Sciatic nerve (tissue), 2 donors: ENCODE measurements at regions not wholly inside any gene's neighbourhood (a gene's known extent, or its start where the extent isn't known, plus 50 kb on each side); places are given as distances from the start of the nearest gene placed in this dataset.

Experiments used
- ATAC-seq: fragments of 200-7000 bp; cut with Tn5 transposase; one replicate; pipeline ENCODE4 v1.9.1; 2020; ENCODE audit warnings: mild to moderate bottlenecking, moderate library complexity
- DNase-seq: peaks from one replicate; pipeline ENCODE4 v3.0.0-alpha.2; 2020; ENCODE audit warnings: low spot score
- intact Hi-C: fragments of 100-400 bp; cut with DNase I; formaldehyde crosslinking; loops from one replicate; pipeline ENCODE4 v1.14.2; 2022
- donor health status: DM: no; HTN: no; CAD: no.
- donor health status: DM: no; HTN: no; CAD: no.

DNA sequence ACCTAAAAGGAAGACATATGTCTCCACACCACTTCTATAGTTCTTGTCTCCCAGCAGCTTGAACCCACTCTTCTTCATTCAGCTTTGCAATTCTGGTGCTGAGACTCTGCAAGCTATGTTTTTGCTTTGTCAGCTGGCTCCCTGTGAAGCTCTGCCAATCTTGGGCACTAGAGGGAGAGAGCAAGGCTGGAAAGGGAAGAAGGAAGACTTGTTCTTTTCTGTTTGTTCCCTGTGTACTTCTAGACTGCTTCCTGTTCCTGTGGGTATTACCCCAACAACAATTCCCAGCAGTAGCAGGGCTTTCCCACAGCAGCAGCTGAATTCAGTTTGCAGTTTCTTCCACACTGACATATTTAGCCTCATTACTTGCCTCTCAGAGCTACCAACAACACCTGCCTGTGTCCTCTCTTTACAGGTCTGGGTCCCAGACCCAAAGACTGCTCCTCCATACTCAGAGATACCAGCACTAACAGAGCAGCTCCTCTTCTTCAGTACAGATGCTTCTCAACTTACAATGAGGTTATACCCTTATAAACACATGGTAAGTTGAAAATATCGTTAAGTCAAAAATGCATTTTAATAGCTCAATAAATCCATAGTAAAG, 275.2 kb upstream of the NEGR1 start:
- DNase-seq (no peak), ATAC-seq (no peak)
- intact Hi-C loops: no loop called here

DNA sequence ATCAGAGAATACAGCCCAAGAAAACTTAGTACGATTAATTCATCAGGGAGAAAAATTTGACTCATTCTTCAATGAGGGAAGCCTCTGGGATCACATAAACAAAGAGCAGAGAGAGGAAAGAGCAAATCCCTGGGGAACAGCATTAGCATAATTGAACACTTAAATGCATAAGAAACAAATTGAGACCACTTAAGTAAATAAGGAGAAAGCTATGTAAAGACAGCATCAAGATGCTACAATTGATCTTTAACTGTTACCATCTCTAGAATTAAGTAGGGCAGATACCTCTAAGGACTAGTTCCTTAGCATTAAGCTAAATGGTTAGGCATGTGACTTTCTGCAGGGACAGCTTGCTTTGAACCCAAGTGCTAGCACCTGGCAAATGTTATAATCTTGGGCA, 265.1 kb upstream of the NEGR1 start:
- ATAC-seq: no peak
- intact Hi-C loops: no loop called here
- no peak for DNase-seq

DNA sequence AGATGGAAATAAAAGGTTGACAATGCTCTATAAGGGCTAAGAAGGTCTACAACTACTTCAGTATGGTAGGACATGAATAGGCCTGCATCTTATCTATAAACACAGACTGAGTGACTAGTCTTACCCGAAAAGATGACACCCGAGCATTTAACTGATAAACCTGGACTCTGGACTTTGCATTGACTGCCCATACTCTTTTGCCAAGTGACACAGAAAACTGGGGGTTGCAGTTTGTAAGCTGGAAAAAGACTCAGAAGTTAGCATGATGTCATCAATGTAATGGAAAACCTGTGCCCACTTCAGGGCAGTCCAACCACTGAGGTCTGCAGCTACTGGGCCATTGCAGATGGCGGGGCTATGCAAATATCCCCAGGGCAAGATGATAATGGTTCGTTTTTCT, 258.3 kb upstream of the NEGR1 start:
- intact Hi-C loops: no loop called here
- no peak for ATAC-seq

DNA sequence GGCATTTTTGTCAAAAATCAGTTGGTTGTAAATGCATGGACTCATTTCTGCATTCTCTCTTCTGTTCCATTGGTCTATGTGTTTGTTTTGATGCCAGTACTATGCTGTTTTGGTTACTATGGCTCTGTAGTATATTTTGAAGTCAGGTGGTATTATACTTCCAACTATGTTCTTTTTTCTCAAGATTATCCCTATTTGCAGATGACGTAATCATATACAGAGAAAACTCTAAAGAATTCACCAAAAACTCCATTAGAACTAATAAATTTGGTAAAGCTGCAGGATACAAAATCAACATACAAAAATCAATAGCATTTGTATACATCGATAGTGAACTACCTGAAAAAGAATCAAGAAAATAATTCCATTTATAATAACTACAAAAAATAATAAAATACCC, 253.1 kb upstream of the NEGR1 start:
- no peak for ATAC-seq

More for the DNA sequence above, 258.3 kb upstream of the NEGR1 start:
- no peak for DNase-seq

DNA sequence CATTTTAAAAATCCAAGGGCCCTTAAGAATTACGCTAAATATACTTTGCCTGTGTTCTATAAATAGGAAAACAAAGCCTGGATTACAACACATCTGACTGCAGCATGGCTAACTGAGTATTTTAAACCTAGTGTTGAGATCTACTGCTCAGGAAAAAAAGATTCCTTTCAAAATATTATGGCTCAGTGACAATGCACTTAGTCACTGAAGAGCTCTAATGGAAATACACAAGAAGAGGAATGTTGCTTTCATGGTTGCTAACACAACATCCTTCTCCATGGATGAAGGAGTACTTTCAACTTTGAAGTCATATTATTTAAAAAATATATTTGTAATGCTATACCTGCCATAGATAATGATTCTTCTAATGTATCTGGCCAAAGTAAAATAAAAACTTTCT, 248.3 kb upstream of the NEGR1 start:
- no peak for ATAC-seq
- no peak for DNase-seq
- intact Hi-C loops: no loop called here

More for the DNA sequence above, 253.1 kb upstream of the NEGR1 start:
- DNase-seq: no peak
- intact Hi-C loops: no loop called here

DNA sequence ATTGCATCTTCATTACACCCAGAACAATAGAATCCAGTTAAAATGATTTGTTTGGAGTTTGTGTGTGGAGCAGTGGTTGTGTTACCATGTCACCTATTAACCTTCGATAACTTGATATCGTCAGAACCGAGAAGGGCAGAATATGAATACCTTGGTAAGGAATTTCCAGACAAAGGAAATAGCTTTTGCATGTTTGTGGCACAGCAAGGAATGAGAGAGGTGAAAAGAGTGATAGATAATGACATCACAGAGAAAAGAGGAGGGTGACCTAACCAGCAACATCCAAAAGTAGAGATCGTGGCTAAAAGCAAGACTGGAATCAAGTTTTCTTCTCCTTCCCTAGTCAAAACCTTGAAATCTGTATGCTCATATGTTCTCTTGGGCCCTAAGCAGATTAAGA, 244.6 kb upstream of the NEGR1 start:
- ATAC-seq (no peak), DNase-seq (no peak)
- intact Hi-C loops: no loop called here

DNA sequence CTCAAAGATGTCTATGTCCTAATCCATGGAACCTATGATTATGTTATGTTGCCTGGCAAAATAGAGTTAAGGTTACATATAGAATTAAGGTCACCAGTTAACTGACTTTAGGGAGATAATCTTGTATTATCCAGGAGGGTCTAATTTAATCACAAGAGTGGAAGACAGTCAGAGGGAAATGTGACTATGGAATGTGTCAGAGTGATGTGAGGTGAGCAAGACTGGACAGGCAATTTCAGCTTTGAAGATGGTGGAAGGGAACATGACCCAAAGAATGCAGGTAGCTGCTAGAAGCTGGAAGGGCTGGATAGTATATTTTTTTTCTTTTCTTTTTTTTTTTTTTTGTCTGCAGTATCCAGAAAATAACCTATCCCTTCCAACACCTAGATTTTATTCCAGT, 241.7 kb upstream of the NEGR1 start:
- ATAC-seq (no peak), DNase-seq (no peak)
- intact Hi-C loops: no loop called here

DNA sequence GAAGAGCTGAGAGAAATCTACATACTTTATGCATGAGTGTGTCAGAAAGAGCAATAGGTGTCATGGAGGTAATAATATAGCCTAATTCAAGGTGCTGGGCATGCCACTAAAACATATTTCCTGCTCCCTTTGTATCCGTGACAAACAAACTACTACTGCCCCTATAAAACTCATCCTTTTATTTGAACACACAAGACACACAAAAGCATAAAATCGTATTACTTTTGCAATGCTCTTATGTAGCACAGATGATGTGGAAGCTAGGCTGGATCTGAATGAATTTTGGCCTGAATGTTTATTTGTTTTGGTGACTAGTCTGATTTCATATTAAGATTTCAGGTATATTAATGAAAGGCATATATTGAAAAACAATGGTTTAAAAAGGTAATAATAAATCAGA, 239.3 kb upstream of the NEGR1 start:
- intact Hi-C loops: no loop called here

DNA sequence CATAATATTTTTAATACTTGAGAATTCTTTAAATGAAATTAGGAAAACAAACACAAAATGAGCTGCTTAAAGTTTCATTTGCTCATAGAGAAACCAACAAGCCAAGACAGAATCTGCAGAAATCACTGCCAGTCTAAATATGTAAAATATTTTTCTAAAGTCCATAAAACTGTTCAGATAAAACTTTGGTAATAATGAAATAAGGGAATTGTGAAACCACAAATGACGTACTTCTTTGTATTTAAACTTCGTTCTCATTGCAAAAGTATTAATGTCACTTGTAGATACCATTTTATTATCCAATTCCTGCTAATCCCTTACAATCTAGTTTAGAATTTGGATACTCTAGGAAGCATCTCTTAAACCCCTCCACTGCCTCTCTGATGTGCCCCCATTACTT, 234.5 kb upstream of the NEGR1 start:
- no peak for ATAC-seq
- no peak for DNase-seq
- intact Hi-C loops: no loop called here

More for the DNA sequence above, 239.3 kb upstream of the NEGR1 start:
- DNase-seq (no peak), ATAC-seq (no peak)

DNA sequence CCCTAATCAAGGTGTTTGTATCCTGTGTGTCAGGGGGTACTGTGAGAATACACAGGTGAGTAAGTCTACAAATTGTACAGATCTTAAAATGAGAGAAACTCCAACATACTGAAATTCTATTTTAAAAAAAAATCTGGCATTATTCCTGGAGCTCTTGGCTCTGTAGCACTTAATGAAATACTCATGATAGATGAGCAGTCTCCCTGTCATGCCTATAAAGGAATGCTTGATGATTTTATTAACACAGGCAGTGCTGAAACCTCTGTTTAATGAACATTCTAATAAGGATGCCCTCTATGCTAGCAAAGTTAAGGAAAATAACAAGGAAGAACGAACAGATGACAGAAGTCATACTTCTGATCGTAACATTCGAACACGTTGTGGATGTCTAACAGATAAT, 233.9 kb upstream of the NEGR1 start:
- no peak for ATAC-seq
- intact Hi-C loops: no loop called here
- no peak for DNase-seq

DNA sequence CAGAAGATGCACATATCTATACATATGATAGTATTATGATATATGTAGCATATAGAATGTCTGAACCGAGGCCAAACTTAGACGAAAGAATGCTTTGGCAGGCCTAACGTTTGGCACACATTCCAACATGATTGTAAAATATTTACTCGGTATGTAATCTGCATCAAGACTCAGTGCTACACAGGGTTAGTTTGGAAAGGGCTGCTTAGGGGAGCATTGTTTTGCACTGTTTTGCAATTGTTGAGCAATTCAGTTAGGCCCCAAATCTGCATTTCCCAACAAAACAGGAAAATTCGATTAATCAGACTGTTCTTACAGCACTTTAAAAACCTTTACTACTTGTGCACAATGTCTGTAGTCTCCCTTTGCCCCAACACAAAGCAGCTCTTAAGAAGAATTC, 216.0 kb upstream of the NEGR1 start:
- intact Hi-C loops: no loop called here
- DNase-seq: no peak

DNA sequence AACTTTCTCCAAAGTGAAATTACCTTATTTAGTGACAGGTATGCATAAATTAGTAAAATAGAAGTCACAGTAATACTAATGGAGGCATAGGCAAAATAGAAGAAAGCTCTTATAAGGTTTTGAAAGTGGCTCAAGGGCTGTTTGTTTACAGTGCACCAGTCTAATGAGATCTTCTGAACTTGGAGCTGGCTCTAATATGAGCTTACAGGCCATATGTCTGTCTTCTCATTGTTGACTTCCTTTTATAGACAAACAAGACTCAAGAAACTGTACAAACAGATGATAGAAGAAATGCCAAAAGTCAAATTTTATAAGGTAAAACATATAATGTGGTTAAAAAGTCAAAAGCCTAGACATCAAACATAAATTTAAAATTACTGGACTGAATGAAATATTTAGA, 207.5 kb upstream of the NEGR1 start:
- ATAC-seq (no peak), DNase-seq (no peak)
- intact Hi-C loops: no loop called here

More for the DNA sequence above, 216.0 kb upstream of the NEGR1 start:
- ATAC-seq: no peak

DNA sequence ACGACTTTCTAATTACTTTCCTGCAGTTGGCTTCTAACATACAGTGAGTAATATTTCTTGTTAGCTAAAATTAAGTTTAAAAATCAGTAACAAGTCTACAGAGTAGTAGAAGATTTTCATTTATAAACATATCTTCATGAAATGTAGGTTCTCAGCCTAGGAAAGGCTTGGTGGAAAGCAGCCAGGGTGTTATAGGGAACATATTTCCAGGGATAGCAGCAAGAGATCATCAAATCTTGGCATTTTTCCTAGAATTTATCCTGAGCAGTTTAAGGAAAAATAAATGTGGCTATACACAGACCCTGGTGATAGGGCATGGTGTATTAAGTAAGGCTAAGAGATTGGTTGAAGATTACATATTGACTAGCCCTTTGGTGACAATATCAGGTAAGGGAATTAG, 203.5 kb upstream of the NEGR1 start:
- ATAC-seq: no peak
- intact Hi-C loops: no loop called here
- no peak for DNase-seq

DNA sequence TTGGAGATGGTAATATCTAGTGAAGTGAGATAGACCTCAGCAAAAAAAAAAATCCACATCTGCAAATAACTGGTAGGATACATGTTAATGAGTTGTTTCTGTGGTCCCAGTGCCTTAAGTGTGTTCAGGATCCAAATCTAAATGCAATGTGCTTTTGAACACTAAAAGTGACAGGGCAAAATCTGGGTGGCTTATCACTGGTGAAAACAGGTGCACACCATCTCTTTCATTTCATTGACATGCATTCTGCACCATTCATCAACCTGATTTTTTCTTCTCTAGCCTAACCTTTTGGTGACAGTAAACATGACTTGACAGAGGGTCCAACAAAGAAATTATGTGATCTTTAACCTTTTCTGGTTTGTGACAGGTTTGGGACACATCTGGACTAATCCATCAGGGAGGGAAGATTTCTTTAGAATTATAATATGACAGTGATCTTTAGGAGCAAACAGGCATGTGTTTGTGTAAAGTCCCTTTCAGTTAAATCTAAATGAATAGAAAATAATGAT, 201.6 kb upstream of the NEGR1 start:
- intact Hi-C loops: no loop called here
- ATAC-seq (no peak), DNase-seq (no peak)

DNA sequence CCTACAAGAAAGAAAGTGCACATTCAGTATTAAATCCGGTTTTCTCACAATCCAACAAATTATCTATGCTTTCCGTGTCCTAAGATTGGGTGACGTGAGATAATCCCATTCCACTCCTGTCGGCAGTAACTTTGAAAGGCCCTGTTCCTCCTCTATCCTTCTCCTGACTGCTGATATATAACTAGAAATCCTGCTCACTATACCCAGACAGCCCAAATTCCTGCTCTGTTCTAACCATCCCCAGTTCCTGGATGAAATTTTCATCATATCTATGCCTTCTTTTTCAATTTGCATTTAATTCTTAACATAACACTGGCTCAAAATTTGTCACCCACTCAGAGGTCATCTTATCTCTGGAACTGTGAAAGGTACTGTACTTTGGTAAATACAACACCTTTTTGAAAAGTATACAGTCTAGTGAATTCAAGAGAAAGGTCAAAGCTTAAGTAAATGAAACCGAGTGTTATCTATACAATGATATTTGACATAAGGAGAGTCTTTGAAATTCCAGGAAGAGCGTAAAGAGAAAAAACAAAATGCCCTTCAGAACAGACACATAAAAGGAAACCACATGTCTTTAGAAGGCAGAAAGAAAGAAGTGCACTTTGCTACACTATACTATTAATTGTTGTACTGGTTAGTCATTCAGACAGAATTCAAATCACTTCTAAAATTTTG, 200.5 kb upstream of the NEGR1 start:
- DNase-seq (no peak), ATAC-seq (no peak)
- intact Hi-C loops: no loop called here

DNA sequence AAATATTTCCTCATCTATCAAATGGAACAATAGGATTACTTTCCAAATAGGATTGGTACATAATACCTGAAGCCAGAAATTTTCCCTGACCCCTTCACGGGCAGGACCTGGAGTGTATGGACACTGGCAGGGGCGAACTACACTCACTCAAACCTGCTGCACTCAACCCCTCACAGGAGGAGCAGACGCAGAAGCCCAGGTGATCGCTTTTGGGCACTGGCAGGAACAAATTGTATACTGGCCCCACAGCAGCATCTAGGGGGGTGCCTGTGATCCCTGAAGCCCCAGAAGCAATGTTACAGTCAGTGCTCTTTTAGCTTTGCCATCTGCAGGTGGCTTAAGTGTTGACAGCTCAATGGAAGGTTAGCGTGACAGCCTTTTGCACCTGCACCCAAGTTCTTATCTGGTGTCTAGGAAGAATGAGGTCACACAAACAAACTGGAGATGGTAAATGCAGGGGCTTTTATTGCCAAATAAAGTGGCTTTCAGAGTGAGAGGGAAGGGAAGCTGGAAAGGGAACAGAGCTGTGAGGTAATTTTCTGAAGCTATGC, 199.2 kb upstream of the NEGR1 start:
- ATAC-seq: no peak
- intact Hi-C loops: no loop called here
- DNase-seq: no peak

DNA sequence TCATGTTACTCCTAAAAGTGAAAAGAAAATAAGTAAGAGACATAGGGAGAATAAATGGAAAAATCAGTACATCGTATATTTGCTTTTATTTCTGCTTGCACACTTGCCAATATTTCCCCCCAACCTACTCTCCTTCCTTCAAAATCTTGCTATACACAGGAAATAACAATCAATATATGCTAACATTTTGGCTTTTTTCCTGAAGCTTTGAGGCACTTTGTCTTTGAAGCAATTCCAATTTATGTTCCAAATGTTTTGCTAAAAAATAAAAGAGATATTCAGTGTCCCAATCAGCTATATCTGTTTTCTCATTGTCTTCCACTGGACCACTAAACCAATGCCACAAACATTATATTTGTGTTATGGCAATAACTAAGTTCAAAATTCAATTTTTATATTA, 184.0 kb upstream of the NEGR1 start:
- no peak for ATAC-seq
- intact Hi-C loops: no loop called here
- DNase-seq: no peak

DNA sequence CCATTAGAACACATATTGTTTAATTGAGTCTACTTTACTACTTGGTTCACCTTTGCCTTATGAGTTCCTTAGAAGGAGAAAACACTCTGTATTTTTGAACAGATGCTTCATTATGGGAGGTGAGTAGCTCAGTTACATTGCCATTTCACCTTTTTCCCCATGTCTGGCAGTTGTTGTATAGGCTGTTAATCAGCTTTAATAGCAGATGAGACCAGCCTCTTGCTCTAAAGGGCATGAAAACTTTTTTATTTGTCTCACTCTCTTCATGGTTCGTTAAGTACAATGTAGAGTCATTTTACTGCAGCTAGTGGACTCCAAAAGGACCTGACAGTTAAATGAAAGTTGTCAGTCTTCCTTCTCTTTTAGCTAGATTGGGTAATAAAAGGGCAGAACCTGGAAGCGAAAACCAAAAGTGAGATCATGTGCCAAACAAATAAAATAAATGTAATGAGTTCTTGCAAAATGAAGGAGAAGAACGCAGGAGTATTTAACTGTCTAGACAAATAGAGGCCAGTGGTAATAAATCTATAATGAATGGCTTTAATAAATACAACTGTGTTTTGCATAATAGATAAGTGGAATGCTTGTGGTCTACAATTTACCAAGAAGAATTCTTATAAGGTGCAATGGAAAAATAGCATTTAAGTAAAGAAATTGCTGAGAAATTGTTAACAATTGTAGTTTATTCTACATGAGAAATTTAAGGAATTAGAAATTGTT, 180.0 kb upstream of the NEGR1 start:
- intact Hi-C loops: no loop called here
- ATAC-seq (no peak), DNase-seq (no peak)

DNA sequence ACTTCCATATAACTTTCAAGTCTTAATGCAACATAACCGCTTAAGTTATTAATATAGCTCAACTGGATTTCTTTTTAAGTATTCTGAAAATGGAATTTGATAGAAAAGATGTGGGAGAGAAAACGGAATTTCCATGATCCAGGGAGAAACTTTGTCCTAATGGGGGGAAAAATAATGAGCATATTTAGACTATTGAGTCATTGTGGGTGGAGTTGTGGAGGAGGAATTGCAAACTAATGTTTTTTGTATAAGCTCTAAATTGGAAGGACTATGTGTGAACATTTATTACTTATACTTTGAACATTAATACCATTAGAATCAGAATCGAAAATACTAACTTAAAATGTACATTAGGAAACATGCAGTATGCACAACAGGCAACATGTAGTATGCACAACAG, 159.9 kb upstream of the NEGR1 start:
- ATAC-seq (no peak), DNase-seq (no peak)
- intact Hi-C loops: no loop called here

DNA sequence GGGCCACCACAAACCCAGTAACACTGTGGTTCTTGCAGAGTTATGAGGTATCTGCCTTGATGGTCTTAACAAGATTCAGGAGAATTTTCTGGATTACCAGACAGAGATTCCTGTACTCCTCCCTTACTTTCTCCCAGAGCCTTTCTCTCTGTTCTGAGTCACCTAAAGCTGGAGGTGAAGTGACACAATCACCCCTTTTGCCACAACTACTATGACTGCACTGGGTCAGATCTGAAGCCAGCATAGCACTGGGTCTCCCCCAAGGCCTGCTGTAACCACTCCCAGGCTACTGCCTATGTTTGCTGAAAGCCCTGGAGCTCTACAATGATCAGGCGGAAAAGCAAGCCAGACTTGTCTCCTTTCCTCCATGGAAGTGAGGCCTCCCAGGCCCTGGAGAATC, 156.7 kb upstream of the NEGR1 start:
- no peak for DNase-seq
- intact Hi-C loops: no loop called here
- no peak for ATAC-seq
